Panc1 (cell line): ENCODE measurements at regions not wholly inside any gene's neighbourhood (a gene's known extent, or its start where the extent isn't known, plus 50 kb on each side); places are given as distances from the start of the nearest gene placed in this dataset.
"Not testable (repeated sequence)": the region's sequence is repeated elsewhere in the genome, so short reads cannot be mapped to it uniquely, and the experiment has no call there.

ENCODE experiments used
- ATAC-seq: fragments of 200-7000 bp; cut with Tn5 transposase; 2 replicates; pipeline ENCODE4 v1.9.1; 2020; ENCODE audit warnings: mild to moderate bottlenecking, moderate library complexity
- BruUV-seq: library from RNA; stranded (reverse); fragments of 400-500 nt; replicated peaks from 2 replicates; lab custom pipeline; 2021; lab: Mats Ljungman, UMichigan
- CTCF ChIA-PET: fragments of 300-600 bp; sonication (Branson Sonifier 250); formaldehyde crosslinking; loops from one replicate; lab custom pipeline; 2022; ENCODE audit warnings: antibody characterized with exemption; lab: Charles Lee
- POLR2A ChIA-PET: fragments of 300-600 bp; sonication (Branson Sonifier 250); formaldehyde crosslinking; loops from one replicate; lab custom pipeline; 2022; ENCODE audit warnings: antibody characterized with exemption; lab: Charles Lee
- DNase-seq: peaks from one replicate; pipeline ENCODE4 v3.0.0-alpha.2; 2010; ENCODE audit warnings: low read depth, low spot score
- H3K27ac ChIP-seq: 2 replicates; pipeline ENCODE4 v1.5.1; 2011; ENCODE audit warnings: mild to moderate bottlenecking, low read length, inconsistent platforms
- H3K27me3 ChIP-seq: fragments of 200-500 bp; sonication (Bioruptor generic); 2 replicates; pipeline ENCODE4 v1.6.0; 2014; ENCODE audit warnings: low read length, inconsistent platforms; ENCODE audit not compliant: control insufficient read depth, insufficient read depth
- H3K36me3 ChIP-seq: fragments of 200-500 bp; sonication (Bioruptor generic); 2 replicates; pipeline ENCODE4 v1.5.1; 2014; ENCODE audit warnings: inconsistent platforms, mild to moderate bottlenecking, low read length, moderate library complexity; ENCODE audit not compliant: control insufficient read depth, insufficient read depth
- H3K4me1 ChIP-seq: 2 replicates; pipeline ENCODE4 v1.5.1; 2011; ENCODE audit warnings: inconsistent platforms, mild to moderate bottlenecking, low read length, moderate library complexity; ENCODE audit not compliant: control insufficient read depth, insufficient read depth
- H3K4me3 ChIP-seq, 2 experiments: 2 replicates each; pipeline ENCODE4 v1.5.1; 2011 to 2012; ENCODE audit warnings: low read depth in 2 of 2, low read length in 2 of 2, mild to moderate bottlenecking in 2 of 2, inconsistent platforms in 1 of 2, moderate library complexity in 1 of 2
- H3K9me3 ChIP-seq: fragments of 200-500 bp; sonication (Bioruptor generic); 2 replicates; pipeline ENCODE4 v1.5.1; 2014; ENCODE audit warnings: low read depth, mild to moderate bottlenecking, inconsistent platforms, low read length, moderate library complexity; ENCODE audit not compliant: control insufficient read depth, insufficient read depth
- in situ Hi-C: cut with HindIII; loops from 2 replicates; pipeline ENCODE4 v1.10.0; 2016; ENCODE audit warnings: low sequenced_read_pairs, low pct_unique_long_range_greater_than_20kb
- intact Hi-C: fragments of 100-400 bp; cut with micrococcal nuclease; formaldehyde crosslinking; loops from one replicate; pipeline ENCODE4 v1.10.0; 2022; ENCODE audit not compliant: unreplicated experiment

DNA sequence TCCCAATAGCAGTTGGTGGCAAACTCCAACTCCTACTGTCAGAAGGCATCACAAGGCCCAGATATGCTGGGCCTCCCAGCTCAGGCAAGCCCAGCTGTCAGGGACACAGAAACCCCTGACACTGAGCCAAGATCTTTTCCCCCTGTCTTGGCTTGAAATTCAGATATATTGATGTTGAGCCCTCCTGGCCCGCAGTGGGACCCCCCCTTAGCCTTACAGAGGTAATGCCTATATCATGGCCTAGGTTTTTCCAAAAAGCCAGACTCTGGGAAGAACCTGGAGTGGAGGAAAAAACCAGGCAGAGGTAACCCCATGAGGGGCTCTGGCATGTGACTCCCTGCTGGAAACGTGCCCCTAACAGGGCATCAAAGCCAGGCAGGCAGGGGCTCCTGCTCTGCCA is 129.2 kb downstream of the POTEG start:
- BruUV-seq, H3K4me1 ChIP-seq, DNase-seq, H3K36me3 ChIP-seq, in situ Hi-C loops, intact Hi-C loops, H3K4me3 ChIP-seq, H3K27me3 ChIP-seq, POLR2A ChIA-PET, ATAC-seq, H3K9me3 ChIP-seq, CTCF ChIA-PET, H3K27ac ChIP-seq: not testable (repeated sequence)

DNA sequence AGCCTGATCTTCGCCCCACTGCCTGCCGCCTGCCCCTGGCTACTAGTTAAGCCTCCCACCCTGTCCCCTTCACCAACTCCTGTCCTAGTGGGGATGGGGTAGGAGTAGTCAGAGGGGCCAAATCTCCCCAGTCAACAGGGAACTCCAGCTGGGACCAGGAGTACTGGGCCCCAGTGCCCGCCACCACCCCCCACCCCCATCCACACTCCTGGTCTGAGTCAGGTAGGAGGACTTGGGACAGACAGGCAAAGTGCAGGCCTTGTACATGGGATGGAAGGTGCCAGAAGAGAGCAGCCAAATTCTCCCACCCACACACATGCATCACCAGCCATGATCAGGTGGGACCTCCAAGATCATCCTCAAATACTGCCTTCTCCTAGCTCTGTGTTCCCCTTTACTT is 128.4 kb downstream of the POTEG start:
- BruUV-seq, H3K36me3 ChIP-seq, H3K4me1 ChIP-seq, H3K9me3 ChIP-seq, POLR2A ChIA-PET, in situ Hi-C loops, DNase-seq, H3K27me3 ChIP-seq, H3K27ac ChIP-seq, CTCF ChIA-PET, intact Hi-C loops, H3K4me3 ChIP-seq: not testable (repeated sequence)
- 0 out of 2 replicates have a peak, but pooled peaks have one; percentile 19 for ATAC-seq

DNA sequence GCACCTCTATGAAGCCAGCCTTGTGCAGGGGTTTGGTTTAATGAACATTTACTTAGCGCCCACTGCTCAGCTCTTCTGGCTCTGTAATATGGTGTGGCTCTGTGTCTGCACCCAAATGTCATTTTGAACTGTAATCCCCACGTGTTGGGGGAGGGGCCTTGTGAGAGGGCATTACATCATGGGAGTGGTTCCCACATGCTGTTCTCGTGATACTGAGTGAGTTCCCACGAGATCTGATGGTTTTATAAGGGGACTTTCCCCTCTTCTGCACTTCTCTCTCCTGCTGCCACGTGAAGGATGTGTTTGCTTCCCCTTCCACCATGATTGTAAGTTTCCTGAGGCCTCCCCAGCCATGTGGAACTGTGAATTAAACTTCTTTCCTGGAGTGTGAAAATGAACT is 127.7 kb downstream of the POTEG start:
- H3K9me3 ChIP-seq, ATAC-seq, H3K4me3 ChIP-seq, H3K27ac ChIP-seq, DNase-seq, H3K27me3 ChIP-seq, H3K4me1 ChIP-seq, intact Hi-C loops, in situ Hi-C loops, CTCF ChIA-PET, POLR2A ChIA-PET, H3K36me3 ChIP-seq: not testable (repeated sequence)
- BruUV-seq: TSS peak; percentile 67

DNA sequence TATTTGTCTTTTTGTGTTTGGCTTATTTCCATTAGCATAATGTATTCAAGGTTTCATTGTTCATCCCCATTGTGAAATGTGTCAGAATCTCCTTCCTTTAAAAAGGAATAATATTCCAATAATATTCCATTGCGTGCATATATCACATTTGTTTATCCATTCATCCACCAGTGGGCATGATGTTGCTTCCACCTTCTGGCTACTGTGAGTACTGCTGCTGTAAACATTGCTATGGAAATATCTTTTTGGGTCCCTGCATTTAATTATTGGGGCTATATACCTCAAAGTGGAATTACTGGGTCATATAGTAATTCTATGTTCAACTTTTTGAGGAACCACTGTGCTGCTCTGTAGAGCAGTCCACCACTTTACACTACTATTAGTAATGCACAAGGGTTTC is 123.1 kb downstream of the POTEG start:
- H3K27me3 ChIP-seq, H3K36me3 ChIP-seq, DNase-seq, intact Hi-C loops, H3K9me3 ChIP-seq, BruUV-seq, H3K27ac ChIP-seq, CTCF ChIA-PET, POLR2A ChIA-PET, H3K4me1 ChIP-seq, in situ Hi-C loops, H3K4me3 ChIP-seq: not testable (repeated sequence)
- peak; percentile 77; the same call in 1 of the 2 replicates for ATAC-seq

GRCh38 chr14:19330678-19331077 is 103.5 kb downstream of the POTEG start:
- H3K4me1 ChIP-seq, intact Hi-C loops, H3K4me3 ChIP-seq, H3K9me3 ChIP-seq, ATAC-seq, POLR2A ChIA-PET, DNase-seq, BruUV-seq, CTCF ChIA-PET, H3K36me3 ChIP-seq, H3K27me3 ChIP-seq, H3K27ac ChIP-seq, in situ Hi-C loops: not testable (repeated sequence)

GRCh38 chr14:19337232-19338059 is 96.7 kb downstream of the POTEG start:
- CTCF ChIA-PET, intact Hi-C loops, BruUV-seq, H3K9me3 ChIP-seq, H3K27ac ChIP-seq, H3K4me1 ChIP-seq, H3K36me3 ChIP-seq, in situ Hi-C loops, DNase-seq, POLR2A ChIA-PET, H3K27me3 ChIP-seq: not testable (repeated sequence)
- ATAC-seq: peak; percentile 100
- peak overlapping the region; percentile 21 to 36; a peak in 3 of 4 replicates for H3K4me3 ChIP-seq

DNA sequence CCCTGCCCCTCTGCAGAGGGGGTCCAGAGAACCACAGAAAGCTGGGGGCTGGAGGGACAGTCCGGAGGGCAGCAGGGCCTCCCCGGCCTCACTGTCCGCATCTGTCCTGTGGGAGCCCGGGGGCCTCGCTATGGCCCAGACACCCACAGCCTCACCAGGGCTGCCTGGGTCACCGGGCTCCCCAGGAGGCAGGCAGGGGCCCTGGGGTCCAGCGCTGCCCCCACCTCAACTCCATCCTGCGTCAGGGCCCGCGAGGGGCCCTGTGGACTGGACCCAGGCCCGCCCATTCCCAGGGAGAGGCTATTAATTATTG is 96.1 kb downstream of the POTEG start:
- H3K27ac ChIP-seq, DNase-seq, intact Hi-C loops, H3K4me1 ChIP-seq, BruUV-seq, in situ Hi-C loops, H3K27me3 ChIP-seq, CTCF ChIA-PET, POLR2A ChIA-PET, H3K9me3 ChIP-seq, H3K36me3 ChIP-seq: not testable (repeated sequence)
- ATAC-seq: peak; percentile 45
- peak overlapping the region; percentile 21 to 36; a peak in 3 of 4 replicates for H3K4me3 ChIP-seq
